ENCODE measurements at regions not wholly inside any gene's neighbourhood (a gene's known extent, or its start where the extent isn't known, plus 50 kb on each side); places are given as distances from the start of the nearest gene placed in this dataset.

- no peak overlapping the region for H3K4me3 ChIP-seq (ENCODE audit: control insufficient read depth in 1 of 2, extremely low read depth in 1 of 2, low read length in 1 of 2)
- H3K4me1 ChIP-seq (ENCODE audit: control insufficient read depth in 1 of 2, extremely low read depth in 1 of 2, insufficient read depth in 2 of 2, low read length in 2 of 2) = no peaks in the 10 kb centered on the region
- no peaks in the 10 kb centered on the region for H3K27me3 ChIP-seq (replicated peaks in 1 of 2; ENCODE audit: control insufficient read depth in 2 of 2, extremely low read depth in 1 of 2, insufficient read depth in 2 of 2, low read length in 1 of 2)
- Mint-ChIP-seq H3K27me3 (peaks cover 0 to 5% of the 10 kb centered on the region in 2 donors), H3K36me3 (no peaks in the 10 kb centered on the region), H3K4me1 (no peaks in the 10 kb centered on the region), H3K4me3 (no peak overlapping the region), H3K27ac (no peak overlapping the region), H3K9me3 (peaks cover 0 to 4% (median 3%) of the 10 kb centered on the region in 3 donors)
- DNase-seq = no peak
- no peaks in the 10 kb centered on the region for H3K36me3 ChIP-seq (ENCODE audit: control insufficient read depth in 2 of 2, extremely low read depth in 1 of 2, insufficient read depth in 1 of 2, low read length in 1 of 2)
- POLR2A ChIA-PET = no interaction called here
- no peaks in the 10 kb centered on the region for H3K9me3 ChIP-seq
- WGBS (ENCODE audit: insufficient coverage) = no CpG with 5 or more reads among the region's 3 CpGs
- CTCF ChIA-PET = no interaction called here
- H3K27ac ChIP-seq (ENCODE audit: low read length) = no peak overlapping the region
- no peak for ATAC-seq (replicated peaks in 1 of 4)
Measured at GRCh38 chr9:78775696-78776295, 478.9 kb downstream of the PSAT1 start.

GRCh38 chr9:78777747-78778146, 480.8 kb downstream of the PSAT1 start:
- CTCF ChIA-PET = no interaction called here
- Histone ChIP-seq H3K27ac (ENCODE audit: low read length) (no peak overlapping the region), H3K9me3 (no peaks in the 10 kb centered on the region), H3K4me1 (ENCODE audit: control insufficient read depth in 1 of 2, extremely low read depth in 1 of 2, insufficient read depth in 2 of 2, low read length in 2 of 2) (no peaks in the 10 kb centered on the region), H3K27me3 (replicated peaks in 1 of 2; ENCODE audit: control insufficient read depth in 2 of 2, extremely low read depth in 1 of 2, insufficient read depth in 2 of 2, low read length in 1 of 2) (no peaks in the 10 kb centered on the region), H3K4me3 (ENCODE audit: control insufficient read depth in 1 of 2, extremely low read depth in 1 of 2, low read length in 1 of 2) (no peak overlapping the region), H3K36me3 (ENCODE audit: control insufficient read depth in 2 of 2, extremely low read depth in 1 of 2, insufficient read depth in 1 of 2, low read length in 1 of 2) (no peaks in the 10 kb centered on the region)
- WGBS (ENCODE audit: insufficient coverage) = 60% methylated on average over 2 of the region's 4 CpGs
- H3K36me3 Mint-ChIP-seq = no peaks in the 10 kb centered on the region
- H3K9me3 Mint-ChIP-seq = peaks cover 0 to 4% (median 3%) of the 10 kb centered on the region in 3 donors
- no peak overlapping the region for H3K4me3 Mint-ChIP-seq
- POLR2A ChIA-PET = no interaction called here
- H3K27ac Mint-ChIP-seq = no peak overlapping the region
- peaks cover 0 to 5% of the 10 kb centered on the region in 2 donors for H3K27me3 Mint-ChIP-seq
- ATAC-seq (replicated peaks in 1 of 4) = no peak
- DNase-seq = no peak
- H3K4me1 Mint-ChIP-seq = no peaks in the 10 kb centered on the region

- H3K9me3 ChIP-seq = no peaks in the 10 kb centered on the region
- H3K4me3 Mint-ChIP-seq = no peak overlapping the region
- CTCF ChIA-PET = no interaction called here
- H3K4me1 ChIP-seq (ENCODE audit: control insufficient read depth in 1 of 2, extremely low read depth in 1 of 2, insufficient read depth in 2 of 2, low read length in 2 of 2) = no peaks in the 10 kb centered on the region
- POLR2A ChIA-PET = no interaction called here
- no peak overlapping the region for H3K27ac ChIP-seq (ENCODE audit: low read length)
- 100% methylated on average over 1 of the region's 3 CpGs for WGBS (ENCODE audit: insufficient coverage)
- ATAC-seq (replicated peaks in 1 of 4) (no peak), DNase-seq (no peak)
- H3K9me3 Mint-ChIP-seq = peaks cover 0 to 4% (median 3%) of the 10 kb centered on the region in 3 donors
- no peaks in the 10 kb centered on the region for H3K4me1 Mint-ChIP-seq
- H3K27me3 ChIP-seq (replicated peaks in 1 of 2; ENCODE audit: control insufficient read depth in 2 of 2, extremely low read depth in 1 of 2, insufficient read depth in 2 of 2, low read length in 1 of 2) = no peaks in the 10 kb centered on the region
- no peak overlapping the region for H3K27ac Mint-ChIP-seq
- no peaks in the 10 kb centered on the region for H3K36me3 Mint-ChIP-seq
- H3K27me3 Mint-ChIP-seq = peaks cover 0 to 5% of the 10 kb centered on the region in 2 donors
- H3K4me3 ChIP-seq (ENCODE audit: control insufficient read depth in 1 of 2, extremely low read depth in 1 of 2, low read length in 1 of 2) = no peak overlapping the region
- H3K36me3 ChIP-seq (ENCODE audit: control insufficient read depth in 2 of 2, extremely low read depth in 1 of 2, insufficient read depth in 1 of 2, low read length in 1 of 2) = no peaks in the 10 kb centered on the region
Measured at GRCh38 chr9:78778318-78778717, 481.4 kb downstream of the PSAT1 start.

GRCh38 chr9:78778861-78779374, 482.0 kb downstream of the PSAT1 start:
- Mint-ChIP-seq H3K4me3 (no peak overlapping the region), H3K27ac (no peak overlapping the region), H3K4me1 (no peaks in the 10 kb centered on the region), H3K27me3 (peaks cover 0 to 5% of the 10 kb centered on the region in 2 donors), H3K9me3 (peaks cover 0 to 4% (median 3%) of the 10 kb centered on the region in 3 donors), H3K36me3 (no peaks in the 10 kb centered on the region)
- no peak for ATAC-seq (replicated peaks in 1 of 4)
- Histone ChIP-seq H3K4me3 (ENCODE audit: control insufficient read depth in 1 of 2, extremely low read depth in 1 of 2, low read length in 1 of 2) (no peak overlapping the region), H3K36me3 (ENCODE audit: control insufficient read depth in 2 of 2, extremely low read depth in 1 of 2, insufficient read depth in 1 of 2, low read length in 1 of 2) (no peaks in the 10 kb centered on the region), H3K27ac (ENCODE audit: low read length) (no peak overlapping the region), H3K9me3 (no peaks in the 10 kb centered on the region), H3K4me1 (ENCODE audit: control insufficient read depth in 1 of 2, extremely low read depth in 1 of 2, insufficient read depth in 2 of 2, low read length in 2 of 2) (no peaks in the 10 kb centered on the region), H3K27me3 (replicated peaks in 1 of 2; ENCODE audit: control insufficient read depth in 2 of 2, extremely low read depth in 1 of 2, insufficient read depth in 2 of 2, low read length in 1 of 2) (no peaks in the 10 kb centered on the region)
- 70% methylated on average over 3 of the region's 4 CpGs for WGBS (ENCODE audit: insufficient coverage)
- no peak for DNase-seq
- ChIA-PET POLR2A (no interaction called here), CTCF (no interaction called here)

GRCh38 chr9:78781681-78782080, 484.8 kb downstream of the PSAT1 start:
- Mint-ChIP-seq H3K4me3 (no peak overlapping the region), H3K27me3 (peaks cover 0 to 5% of the 10 kb centered on the region in 2 donors), H3K4me1 (no peaks in the 10 kb centered on the region), H3K36me3 (no peaks in the 10 kb centered on the region), H3K9me3 (peaks cover 0 to 4% (median 0%) of the 10 kb centered on the region in 3 donors), H3K27ac (no peak overlapping the region)
- 96% methylated on average over 3 of the region's 4 CpGs for WGBS (ENCODE audit: insufficient coverage)
- ChIA-PET POLR2A (no interaction called here), CTCF (no interaction called here)
- H3K27ac ChIP-seq (ENCODE audit: low read length) = no peak overlapping the region
- H3K9me3 ChIP-seq = no peaks in the 10 kb centered on the region
- no peak for DNase-seq
- no peaks in the 10 kb centered on the region for H3K36me3 ChIP-seq (ENCODE audit: control insufficient read depth in 2 of 2, extremely low read depth in 1 of 2, insufficient read depth in 1 of 2, low read length in 1 of 2)
- no peaks in the 10 kb centered on the region for H3K27me3 ChIP-seq (replicated peaks in 1 of 2; ENCODE audit: control insufficient read depth in 2 of 2, extremely low read depth in 1 of 2, insufficient read depth in 2 of 2, low read length in 1 of 2)
- H3K4me3 ChIP-seq (ENCODE audit: control insufficient read depth in 1 of 2, extremely low read depth in 1 of 2, low read length in 1 of 2) = no peak overlapping the region
- no peaks in the 10 kb centered on the region for H3K4me1 ChIP-seq (ENCODE audit: control insufficient read depth in 1 of 2, extremely low read depth in 1 of 2, insufficient read depth in 2 of 2, low read length in 2 of 2)
- no peak for ATAC-seq (replicated peaks in 1 of 4)

GRCh38 chr9:78782234-78782633, 485.3 kb downstream of the PSAT1 start:
- no peak overlapping the region for H3K27ac Mint-ChIP-seq
- no peak overlapping the region for H3K27ac ChIP-seq (ENCODE audit: low read length)
- peaks cover 0 to 5% of the 10 kb centered on the region in 2 donors for H3K27me3 Mint-ChIP-seq
- H3K4me3 Mint-ChIP-seq = no peak overlapping the region
- ChIA-PET CTCF (no interaction called here), POLR2A (no interaction called here)
- no peaks in the 10 kb centered on the region for H3K4me1 Mint-ChIP-seq
- DNase-seq (no peak), ATAC-seq (replicated peaks in 1 of 4) (no peak)
- no peaks in the 10 kb centered on the region for H3K36me3 Mint-ChIP-seq
- H3K9me3 ChIP-seq = no peaks in the 10 kb centered on the region
- H3K4me1 ChIP-seq (ENCODE audit: control insufficient read depth in 1 of 2, extremely low read depth in 1 of 2, insufficient read depth in 2 of 2, low read length in 2 of 2) = no peaks in the 10 kb centered on the region
- no peaks in the 10 kb centered on the region for H3K27me3 ChIP-seq (replicated peaks in 1 of 2; ENCODE audit: control insufficient read depth in 2 of 2, extremely low read depth in 1 of 2, insufficient read depth in 2 of 2, low read length in 1 of 2)
- no peak overlapping the region for H3K4me3 ChIP-seq (ENCODE audit: control insufficient read depth in 1 of 2, extremely low read depth in 1 of 2, low read length in 1 of 2)
- H3K36me3 ChIP-seq (ENCODE audit: control insufficient read depth in 2 of 2, extremely low read depth in 1 of 2, insufficient read depth in 1 of 2, low read length in 1 of 2) = no peaks in the 10 kb centered on the region
- WGBS (ENCODE audit: insufficient coverage) = no CpG with 5 or more reads among the region's 3 CpGs
- peaks cover 0 to 4% (median 0%) of the 10 kb centered on the region in 3 donors for H3K9me3 Mint-ChIP-seq

- Histone ChIP-seq H3K4me3 (ENCODE audit: control insufficient read depth in 1 of 2, extremely low read depth in 1 of 2, low read length in 1 of 2) (no peak overlapping the region), H3K9me3 (no peaks in the 10 kb centered on the region), H3K4me1 (ENCODE audit: control insufficient read depth in 1 of 2, extremely low read depth in 1 of 2, insufficient read depth in 2 of 2, low read length in 2 of 2) (no peaks in the 10 kb centered on the region), H3K27me3 (replicated peaks in 1 of 2; ENCODE audit: control insufficient read depth in 2 of 2, extremely low read depth in 1 of 2, insufficient read depth in 2 of 2, low read length in 1 of 2) (no peaks in the 10 kb centered on the region), H3K36me3 (ENCODE audit: control insufficient read depth in 2 of 2, extremely low read depth in 1 of 2, insufficient read depth in 1 of 2, low read length in 1 of 2) (no peaks in the 10 kb centered on the region), H3K27ac (ENCODE audit: low read length) (no peak overlapping the region)
- Mint-ChIP-seq H3K4me1 (no peaks in the 10 kb centered on the region), H3K36me3 (no peaks in the 10 kb centered on the region), H3K27ac (no peak overlapping the region), H3K9me3 (peaks cover 0 to 4% (median 0%) of the 10 kb centered on the region in 3 donors), H3K27me3 (peaks cover 0 to 5% of the 10 kb centered on the region in 2 donors), H3K4me3 (no peak overlapping the region)
- DNase-seq = no peak
- ChIA-PET POLR2A (no interaction called here), CTCF (no interaction called here)
- no peak for ATAC-seq (replicated peaks in 1 of 4)
- WGBS (ENCODE audit: insufficient coverage) = no CpG with 5 or more reads among the region's 3 CpGs
Measured at GRCh38 chr9:78782858-78783257, 485.9 kb downstream of the PSAT1 start.

Data from T-cell (primary cell).